A673 (cell line): ENCODE measurements at regions not wholly inside any gene's neighbourhood (a gene's known extent, or its start where the extent isn't known, plus 50 kb on each side); places are given as distances from the start of the nearest gene placed in this dataset.
"Not testable (repeated sequence)": the region's sequence is repeated elsewhere in the genome, so short reads cannot be mapped to it uniquely, and the experiment has no call there.

Experiments used
- CTCF ChIP-seq: fragments of 300-800, 200-600 bp; sonication (generic); conservative IDR thresholded peaks from 2 replicates; pipeline ENCODE4 v1.5.1; 2017; ENCODE audit warnings: low read depth, mild to moderate bottlenecking, antibody characterized with exemption, low read length, moderate library complexity, mixed read lengths
- EZH2 ChIP-seq: fragments of 200-600 bp; sonication (generic); IDR thresholded peaks from 2 replicates; pipeline ENCODE4 v1.6.1; 2017; ENCODE audit warnings: borderline replicate concordance, low read depth, mild to moderate bottlenecking, mixed read lengths, antibody characterized with exemption, low read length; ENCODE audit not compliant: poor library complexity, severe bottlenecking

DNA sequence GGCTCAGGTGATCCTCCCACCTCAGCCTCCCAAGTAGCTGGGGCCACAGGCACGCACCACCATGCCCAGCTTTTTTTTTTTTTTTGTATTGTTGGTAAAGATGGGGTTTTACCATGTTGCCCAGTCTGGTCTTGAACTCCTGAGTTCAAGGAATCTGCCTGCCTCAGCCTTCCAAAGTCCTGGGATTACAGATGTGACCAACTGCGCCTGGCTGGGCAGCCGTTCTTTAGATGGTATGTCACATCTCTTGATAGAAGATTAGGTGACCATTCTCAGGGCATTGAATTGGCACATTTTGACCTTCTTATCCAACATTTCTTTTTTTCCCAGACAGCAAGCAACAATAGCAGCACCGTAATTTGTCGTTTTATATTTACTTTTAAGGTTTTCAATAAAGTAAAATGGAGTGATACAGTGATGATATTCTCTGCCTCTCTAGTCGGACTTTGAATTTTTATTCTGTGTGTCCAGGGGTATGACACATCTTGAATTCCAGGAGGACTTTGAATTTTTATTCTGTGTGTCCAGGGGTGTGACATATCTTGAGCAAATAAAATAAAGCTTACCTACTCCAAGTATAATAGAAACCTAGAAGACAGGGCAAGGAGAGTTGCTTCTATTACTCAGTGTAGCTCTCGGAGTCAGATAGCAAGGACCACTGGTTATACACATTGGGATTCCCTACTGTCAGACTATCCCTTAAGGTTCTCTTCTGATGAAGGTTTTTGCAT lies 282.4 kb upstream of the NOTCH2NLA start:
- TF ChIP-seq CTCF, EZH2: not testable (repeated sequence)
